PC-3 (cell line): ENCODE measurements at regions not wholly inside any gene's neighbourhood (a gene's known extent, or its start where the extent isn't known, plus 50 kb on each side); places are given as distances from the start of the nearest gene placed in this dataset.

ENCODE experiments used
- CTCF ChIP-seq: fragments of 300-600 bp; sonication (generic); conservative IDR thresholded peaks from 2 replicates; pipeline ENCODE4 v1.5.1; 2017; ENCODE audit warnings: antibody characterized with exemption, low read depth, mild to moderate bottlenecking, low read length
- EZH2 ChIP-seq: fragments of 300-600 bp; sonication (generic); IDR thresholded peaks from one replicate; pipeline ENCODE4 v1.6.1; 2017; ENCODE audit warnings: antibody characterized with exemption, mild to moderate bottlenecking, low read length; ENCODE audit not compliant: unreplicated experiment
- EZH2phosphoT487 ChIP-seq: fragments of 300-600 bp; sonication (generic); IDR thresholded peaks from 2 replicates; pipeline ENCODE4 v1.6.1; 2018; ENCODE audit warnings: mild to moderate bottlenecking, antibody characterized with exemption, low read length, borderline replicate concordance

- TF ChIP-seq CTCF (no peak), EZH2 (no peak), EZH2phosphoT487 (no peak)
Measured at GRCh38 chr10:80985102-80985501, 447.4 kb downstream of the SH2D4B start.
